ENCODE measurements at regions not wholly inside any gene's neighbourhood (a gene's known extent, or its start where the extent isn't known, plus 50 kb on each side); places are given as distances from the start of the nearest gene placed in this dataset.

GRCh38 chr3:21024563-21024962 is 726.4 kb downstream of the ZNF385D start:
- RAD21 ChIA-PET (ENCODE audit: unreplicated experiment), result no interaction called here
- in situ Hi-C loops (cut with MboI), result no loop called here
- DNase-seq (ENCODE audit: low read depth, low spot score) (no peak), FAIRE-seq (no peak), ATAC-seq (no peak)
- POLR2A ChIA-PET, result no interaction called here
- Histone ChIP-seq H3K36me3 (ENCODE audit: control insufficient read depth in 2 of 2, insufficient read depth in 2 of 2, low read length in 1 of 2) (no peaks in the 10 kb centered on the region), H4K20me1 (ENCODE audit: control insufficient read depth, insufficient read depth) (no peaks in the 10 kb centered on the region), H2AFZ (ENCODE audit: control insufficient read depth, low read depth, low read length) (no peak overlapping the region), H3K27ac (ENCODE audit: control insufficient read depth, insufficient read depth) (no peak overlapping the region), H3K9ac (ENCODE audit: control insufficient read depth, insufficient read depth, low read length) (no peak overlapping the region), H3K79me2 (ENCODE audit: control insufficient read depth, insufficient read depth, low read length) (no peaks in the 10 kb centered on the region), H3K27me3 (replicated peaks in 1 of 2; ENCODE audit: control insufficient read depth in 2 of 2, insufficient read depth in 2 of 2, low read length in 1 of 2) (no peaks in the 10 kb centered on the region), H3K4me3 (no peak overlapping the region), H3K9me3 (replicated peaks; ENCODE audit: control insufficient read depth, insufficient read depth, low read length) (no peaks in the 10 kb centered on the region), H3K4me1 (ENCODE audit: control insufficient read depth, insufficient read depth, low read length) (no peaks in the 10 kb centered on the region), H3K4me2 (ENCODE audit: control insufficient read depth, insufficient read depth) (no peak overlapping the region)
- SMC1A ChIA-PET (ENCODE audit: uncharacterized antibody, unreplicated experiment), result no interaction called here
- intact Hi-C loops (cut with micrococcal nuclease; ENCODE audit: unreplicated experiment), result no loop called here
- BruUV-seq (replicated peaks), result no TSS peak
- WGBS (ENCODE audit: insufficient coverage, insufficient replicate concordance, low lambda C conversion rate, missing lambda C conversion rate), result 8% methylated on average over 2 of the region's 2 CpGs
- CTCF ChIA-PET, result no interaction called here
- no peak for TF ChIP-seq CBFB (IDR thresholded peaks at IDR 0.05; ENCODE audit: low read depth)
- no peak for TF ChIP-seq TBL1XR1 (IDR thresholded peaks at IDR 0.05; ENCODE audit: low read depth, low read length)
- no peak for TF ChIP-seq CEBPB (IDR thresholded peaks at IDR 0.05; ENCODE audit: borderline replicate concordance in 1 of 2, low read depth in 2 of 2, low read length in 2 of 2)
- TF ChIP-seq NFIC (IDR thresholded peaks at IDR 0.05; ENCODE audit: low read depth, low read length), result no peak
- TF ChIP-seq FOS (IDR thresholded peaks at IDR 0.05; ENCODE audit: borderline replicate concordance, extremely low read depth, insufficient read length), result no peak
- TF ChIP-seq NR2C1 (IDR thresholded peaks at IDR 0.05), result no peak
- no peak for TF ChIP-seq STAT3 (IDR thresholded peaks at IDR 0.05; ENCODE audit: low read depth, low read length)
- no peak for TF ChIP-seq MAX (IDR thresholded peaks at IDR 0.05; ENCODE audit: low read depth, low read length)
- no peak for TF ChIP-seq PRDM15 (CRISPR knock-in tag; IDR thresholded peaks at IDR 0.05)
- no peak for TF ChIP-seq HDAC6 (IDR thresholded peaks at IDR 0.05; ENCODE audit: unreplicated experiment)
- TF ChIP-seq, protein P1, sequence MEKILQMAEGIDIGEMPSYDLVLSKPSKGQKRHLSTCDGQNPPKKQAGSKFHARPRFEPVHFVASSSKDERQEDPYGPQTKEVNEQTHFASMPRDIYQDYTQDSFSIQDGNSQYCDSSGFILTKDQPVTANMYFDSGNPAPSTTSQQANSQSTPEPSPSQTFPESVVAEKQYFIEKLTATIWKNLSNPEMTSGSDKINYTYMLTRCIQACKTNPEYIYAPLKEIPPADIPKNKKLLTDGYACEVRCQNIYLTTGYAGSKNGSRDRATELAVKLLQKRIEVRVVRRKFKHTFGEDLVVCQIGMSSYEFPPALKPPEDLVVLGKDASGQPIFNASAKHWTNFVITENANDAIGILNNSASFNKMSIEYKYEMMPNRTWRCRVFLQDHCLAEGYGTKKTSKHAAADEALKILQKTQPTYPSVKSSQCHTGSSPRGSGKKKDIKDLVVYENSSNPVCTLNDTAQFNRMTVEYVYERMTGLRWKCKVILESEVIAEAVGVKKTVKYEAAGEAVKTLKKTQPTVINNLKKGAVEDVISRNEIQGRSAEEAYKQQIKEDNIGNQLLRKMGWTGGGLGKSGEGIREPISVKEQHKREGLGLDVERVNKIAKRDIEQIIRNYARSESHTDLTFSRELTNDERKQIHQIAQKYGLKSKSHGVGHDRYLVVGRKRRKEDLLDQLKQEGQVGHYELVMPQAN (conservative IDR thresholded peaks at IDR 0.05), result no peak
- no peak for TF ChIP-seq FOXM1 (IDR thresholded peaks at IDR 0.05; ENCODE audit: low read depth, low read length)
- no peak for TF ChIP-seq CUX1 (IDR thresholded peaks at IDR 0.05; ENCODE audit: insufficient replicate concordance, low read depth, low read length)
- TF ChIP-seq KAT2A (conservative IDR thresholded peaks at IDR 0.05; ENCODE audit: control insufficient read depth, low read depth, low read length), result no peak
